22Rv1 (cell line): ENCODE measurements at regions not wholly inside any gene's neighbourhood (a gene's known extent, or its start where the extent isn't known, plus 50 kb on each side); places are given as distances from the start of the nearest gene placed in this dataset.

ENCODE experiments used
- CTCF ChIP-seq: fragments of 450-650 bp; IDR thresholded peaks from 2 replicates; pipeline ENCODE4 v1.5.1; 2017; ENCODE audit warnings: mild to moderate bottlenecking
- ZFX ChIP-seq: fragments of 450-650 bp; IDR thresholded peaks from 2 replicates; pipeline ENCODE4 v1.6.1; 2017; ENCODE audit warnings: antibody characterized with exemption, borderline replicate concordance

DNA sequence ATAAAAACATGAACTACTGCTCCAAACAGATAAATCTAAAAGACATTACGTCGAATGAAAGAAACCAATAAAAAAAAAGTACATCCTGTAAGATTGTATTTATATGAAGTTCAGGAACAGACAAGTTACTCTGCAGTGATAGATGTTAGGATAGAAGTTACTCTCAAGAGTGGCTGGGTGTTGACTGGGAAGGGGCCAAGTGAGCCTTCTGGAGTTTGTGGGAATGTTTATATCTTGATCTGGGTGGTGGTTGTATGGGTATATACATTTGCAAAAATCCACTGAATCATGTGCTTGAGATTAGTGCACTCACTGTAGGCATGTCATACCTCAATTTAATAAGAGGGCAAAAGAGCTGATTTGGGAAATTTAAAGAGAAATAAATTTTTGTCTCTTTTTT, 485.8 kb downstream of the ARHGEF28 start:
- TF ChIP-seq CTCF (no peak), ZFX (no peak)
